Endothelial cell of umbilical vein (primary cell): ENCODE measurements at regions not wholly inside any gene's neighbourhood (a gene's known extent, or its start where the extent isn't known, plus 50 kb on each side); places are given as distances from the start of the nearest gene placed in this dataset.

ENCODE experiments used
- BruUV-seq: library from RNA; stranded (reverse); fragments of 400-500 nt; replicated peaks from 2 replicates; lab custom pipeline; 2021; lab: Mats Ljungman, UMichigan
- CTCF ChIA-PET: fragments of 300-600, 350-600 bp; sonication (Branson Sonifier 250); formaldehyde crosslinking; loops from one replicate; lab custom pipeline; 2021; ENCODE audit warnings: antibody characterized with exemption, inconsistent platforms; lab: Charles Lee
- POLR2A ChIA-PET: fragments of 300-600, 350-600 bp; sonication (Branson Sonifier 250); formaldehyde crosslinking; loops from one replicate; lab custom pipeline; 2021; ENCODE audit warnings: antibody characterized with exemption, inconsistent platforms; lab: Charles Lee
- DNase-seq: peaks from one replicate; pipeline ENCODE4 v3.0.0-alpha.2; 2011; ENCODE audit warnings: low read depth, low spot score
- FAIRE-seq: peaks from 2 replicates; lab custom pipeline; 2011; peaks lifted over from hg19 to GRCh38; lab: Jason Lieb, UNC
- H2AFZ ChIP-seq: 2 replicates; pipeline ENCODE4 v1.6.0; 2012; ENCODE audit warnings: low read depth, low read length, control low read depth, inconsistent platforms
- H3K27ac ChIP-seq: 2 replicates; pipeline ENCODE4 v1.5.1; 2011; ENCODE audit warnings: low read depth, mild to moderate bottlenecking, control low read depth, low read length, moderate library complexity; ENCODE audit not compliant: insufficient read depth
- H3K27me3 ChIP-seq, 2 experiments: 2 replicates each; pipeline versions ENCODE4 v1.6.0 to v1.6.1; 2011; ENCODE audit warnings: low read length in 2 of 2, mixed read lengths in 1 of 2; ENCODE audit not compliant: control insufficient read depth in 2 of 2, insufficient read depth in 2 of 2
- H3K36me3 ChIP-seq, 2 experiments: 2 replicates in 1 of 2; 3 replicates in 1 of 2; pipeline ENCODE4 v1.5.1; 2011; ENCODE audit warnings: low read length in 2 of 2, mild to moderate bottlenecking in 1 of 2, moderate library complexity in 1 of 2; ENCODE audit not compliant: control insufficient read depth in 2 of 2, insufficient read depth in 2 of 2; ENCODE audit errors: extremely low read depth in 1 of 2
- H3K4me1 ChIP-seq: 3 replicates; pipeline ENCODE4 v1.5.1; 2011; ENCODE audit warnings: mild to moderate bottlenecking, low read length; ENCODE audit not compliant: control insufficient read depth, insufficient read depth; ENCODE audit errors: extremely low read depth
- H3K4me2 ChIP-seq: 2 replicates; pipeline ENCODE4 v1.6.1; 2011; ENCODE audit warnings: low read length, control low read depth, mixed read lengths; ENCODE audit not compliant: insufficient read depth
- H3K4me3 ChIP-seq, 3 experiments: fragments of 200-600 bp in 1 of 3; sonication (generic), shearing (Covaris generic) in 1 of 3; replicated peaks in 1 of 3; 2 replicates each; pipeline ENCODE4 v1.5.1; 2011 to 2016; ENCODE audit warnings: control low read depth in 3 of 3, low read length in 3 of 3, mild to moderate bottlenecking in 2 of 3, inconsistent platforms in 1 of 3, low read depth in 1 of 3, moderate library complexity in 1 of 3; ENCODE audit not compliant: insufficient read depth in 1 of 3
- H3K79me2 ChIP-seq: 2 replicates; pipeline ENCODE4 v1.6.0; 2012; ENCODE audit warnings: low read length, inconsistent platforms; ENCODE audit not compliant: control insufficient read depth, insufficient read depth
- H3K9ac ChIP-seq: replicated peaks from 2 replicates; pipeline ENCODE3; 2011; ENCODE audit warnings: low read length, control low read depth; ENCODE audit not compliant: insufficient read depth; ENCODE audit errors: extremely low read depth
- H3K9me1 ChIP-seq: replicated peaks from 3 replicates; pipeline ENCODE4 v1.6.0; 2011; ENCODE audit warnings: mild to moderate bottlenecking, low read length; ENCODE audit not compliant: control insufficient read depth, insufficient read depth; ENCODE audit errors: extremely low read depth
- H3K9me3 ChIP-seq: replicated peaks from 2 replicates; pipeline ENCODE4 v1.5.1; 2012; ENCODE audit warnings: low read length, inconsistent platforms; ENCODE audit not compliant: control insufficient read depth, insufficient read depth
- H4K20me1 ChIP-seq: replicated peaks from 2 replicates; pipeline ENCODE3; 2011; ENCODE audit warnings: mild to moderate bottlenecking, low read length; ENCODE audit not compliant: control insufficient read depth, insufficient read depth; ENCODE audit errors: extremely low read depth
- EZH2 ChIP-seq: IDR thresholded peaks from 2 replicates; pipeline ENCODE4 v1.6.1; 2012; ENCODE audit warnings: borderline replicate concordance, low read depth, mild to moderate bottlenecking, moderate library complexity, low read length, inconsistent platforms; ENCODE audit not compliant: severe bottlenecking
- FOS ChIP-seq: IDR thresholded peaks from 2 replicates; pipeline ENCODE4 v1.6.1; 2011; ENCODE audit warnings: mild to moderate bottlenecking, low read length, moderate library complexity, borderline replicate concordance; ENCODE audit not compliant: insufficient read depth
- GATA2 ChIP-seq: IDR thresholded peaks from 2 replicates; pipeline ENCODE4 v1.7.0; 2011; ENCODE audit warnings: low read depth, mild to moderate bottlenecking, moderate library complexity, mixed read lengths, low read length; ENCODE audit not compliant: insufficient read length, insufficient read depth
- JUN ChIP-seq: IDR thresholded peaks from 2 replicates; pipeline ENCODE4 v1.6.1; 2011; ENCODE audit warnings: borderline replicate concordance, low read depth; ENCODE audit not compliant: insufficient read length, insufficient read depth
- MAX ChIP-seq: IDR thresholded peaks from 2 replicates; pipeline ENCODE4 v1.6.1; 2011; ENCODE audit not compliant: insufficient read depth, insufficient read length
- MYC ChIP-seq: IDR thresholded peaks from one replicate; pipeline ENCODE4 v1.6.1; 2011; ENCODE audit warnings: mild to moderate bottlenecking, low read depth, low read length
- POLR2A ChIP-seq: IDR thresholded peaks from 2 replicates; pipeline ENCODE4 v1.6.1; 2012; ENCODE audit warnings: low read depth, mild to moderate bottlenecking, control low read depth, low read length
- POLR2AphosphoS5 ChIP-seq: IDR thresholded peaks from 2 replicates; pipeline ENCODE4 v1.6.1; 2012; ENCODE audit warnings: low read depth, mild to moderate bottlenecking, control low read depth, low read length, moderate library complexity; ENCODE audit not compliant: insufficient read depth
- dilution Hi-C: fragments of 300-500 bp; cut with MboI; formaldehyde crosslinking; loops from one replicate; pipeline ENCODE4 v1.15.0; 2019; ENCODE audit warnings: low sequenced_read_pairs; ENCODE audit not compliant: extremely low pct_ligation_motif_present
- intact Hi-C: fragments of 100-400 bp; cut with micrococcal nuclease; formaldehyde crosslinking; loops from one replicate; pipeline ENCODE4 v1.10.0; 2022
- TF ChIP-seq, protein P1 (sequence below), 2 donors: IDR thresholded peaks; 1 replicate in 1 of 2; 2 replicates in 1 of 2; pipeline ENCODE4 v1.5.1; 2011; ENCODE audit warnings: low read length in 2 of 2, mild to moderate bottlenecking in 2 of 2, moderate library complexity in 2 of 2, control low read depth in 1 of 2, inconsistent platforms in 1 of 2, low read depth in 1 of 2; ENCODE audit not compliant: insufficient read depth in 1 of 2; ENCODE audit errors: extremely low read depth in 1 of 2

GRCh38 chr7:32222251-32222900 is 152.2 kb upstream of the PDE1C start:
- no peak for FAIRE-seq
- TF ChIP-seq MYC (no peak), POLR2A (no peak), JUN (no peak), FOS (no peak), POLR2AphosphoS5 (no peak), MAX (no peak), GATA2 (no peak), EZH2 (no peak)
- TF ChIP-seq, protein P1, sequence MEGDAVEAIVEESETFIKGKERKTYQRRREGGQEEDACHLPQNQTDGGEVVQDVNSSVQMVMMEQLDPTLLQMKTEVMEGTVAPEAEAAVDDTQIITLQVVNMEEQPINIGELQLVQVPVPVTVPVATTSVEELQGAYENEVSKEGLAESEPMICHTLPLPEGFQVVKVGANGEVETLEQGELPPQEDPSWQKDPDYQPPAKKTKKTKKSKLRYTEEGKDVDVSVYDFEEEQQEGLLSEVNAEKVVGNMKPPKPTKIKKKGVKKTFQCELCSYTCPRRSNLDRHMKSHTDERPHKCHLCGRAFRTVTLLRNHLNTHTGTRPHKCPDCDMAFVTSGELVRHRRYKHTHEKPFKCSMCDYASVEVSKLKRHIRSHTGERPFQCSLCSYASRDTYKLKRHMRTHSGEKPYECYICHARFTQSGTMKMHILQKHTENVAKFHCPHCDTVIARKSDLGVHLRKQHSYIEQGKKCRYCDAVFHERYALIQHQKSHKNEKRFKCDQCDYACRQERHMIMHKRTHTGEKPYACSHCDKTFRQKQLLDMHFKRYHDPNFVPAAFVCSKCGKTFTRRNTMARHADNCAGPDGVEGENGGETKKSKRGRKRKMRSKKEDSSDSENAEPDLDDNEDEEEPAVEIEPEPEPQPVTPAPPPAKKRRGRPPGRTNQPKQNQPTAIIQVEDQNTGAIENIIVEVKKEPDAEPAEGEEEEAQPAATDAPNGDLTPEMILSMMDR (IDR thresholded peaks at IDR 0.05; ENCODE audit: extremely low read depth in 1 of 2, insufficient read depth in 1 of 2, low read depth in 1 of 2, low read length in 2 of 2): no peak

More at GRCh38 chr7:32222251-32222900, 152.2 kb upstream of the PDE1C start:
- intact Hi-C loops (no loop called here), dilution Hi-C loops (no loop called here)
- POLR2A ChIA-PET: no interaction called here
- CTCF ChIA-PET: interaction anchor here (3.6 kb wide), 1 partner anchor 12 kb away, joined by 23 read pairs; no protein-coding TSS in a partner anchor
- DNase-seq: no peak
- H3K79me2 ChIP-seq: no peaks in the 10 kb centered on the region
- H3K4me1 ChIP-seq: no peaks in the 10 kb centered on the region
- H3K4me2 ChIP-seq: no peak overlapping the region
- H2AFZ ChIP-seq: no peak overlapping the region
- no TSS peak for BruUV-seq
- H4K20me1 ChIP-seq: no peaks in the 10 kb centered on the region
- H3K27me3 ChIP-seq: no peaks in the 10 kb centered on the region
- H3K36me3 ChIP-seq: no peaks in the 10 kb centered on the region
- no peak overlapping the region for H3K4me3 ChIP-seq
- H3K9ac ChIP-seq: no peak overlapping the region
- H3K9me3 ChIP-seq: no peaks in the 10 kb centered on the region
- no peak overlapping the region for H3K27ac ChIP-seq
- H3K9me1 ChIP-seq: no peaks in the 10 kb centered on the region
